RCC 7860 (cell line): ENCODE measurements at regions not wholly inside any gene's neighbourhood (a gene's known extent, or its start where the extent isn't known, plus 50 kb on each side); places are given as distances from the start of the nearest gene placed in this dataset.
"Not testable (repeated sequence)": the region's sequence is repeated elsewhere in the genome, so short reads cannot be mapped to it uniquely, and the experiment has no call there.

Experiments
- DNase-seq: peaks from one replicate; pipeline ENCODE4 v3.0.0-alpha.2; 2015; ENCODE audit warnings: low spot score
- FAIRE-seq: peaks from 2 replicates; lab custom pipeline; 2012; peaks lifted over from hg19 to GRCh38; lab: Jason Lieb, UNC

- DNase-seq (no peak), FAIRE-seq (no peak)
These were observed 215.1 kb upstream of the PITX2 start for GRCh38 chr4:110837896-110838450.

- FAIRE-seq (no peak), DNase-seq (no peak)
These were observed 217.4 kb upstream of the PITX2 start for GRCh38 chr4:110840221-110840654.

- no peak for DNase-seq
- FAIRE-seq, result no peak
These were observed 225.9 kb upstream of the PITX2 start for GRCh38 chr4:110848787-110849186.

GRCh38 chr4:110849461-110849860, 226.6 kb upstream of the PITX2 start:
- FAIRE-seq, result no peak

GRCh38 chr4:110850461-110851442, 227.9 kb upstream of the PITX2 start:
- DNase-seq (no peak), FAIRE-seq (no peak)

More at GRCh38 chr4:110849461-110849860, 226.6 kb upstream of the PITX2 start:
- no peak for DNase-seq

GRCh38 chr4:110851989-110852388, 229.1 kb upstream of the PITX2 start:
- FAIRE-seq (no peak), DNase-seq (no peak)

GRCh38 chr4:110852793-110853192, 229.9 kb upstream of the PITX2 start:
- FAIRE-seq (no peak), DNase-seq (no peak)

GRCh38 chr4:110853242-110853641, 230.4 kb upstream of the PITX2 start:
- DNase-seq (no peak), FAIRE-seq (no peak)

GRCh38 chr4:110854021-110854678, 231.3 kb upstream of the PITX2 start:
- peak; percentile 30 for FAIRE-seq
- peak; percentile 44 for DNase-seq

GRCh38 chr4:110860125-110860524, 237.2 kb upstream of the PITX2 start:
- DNase-seq (no peak), FAIRE-seq (no peak)

- FAIRE-seq, result no peak
These were observed 238.0 kb upstream of the PITX2 start for GRCh38 chr4:110860901-110861300.

GRCh38 chr4:110865611-110866259, 242.9 kb upstream of the PITX2 start:
- FAIRE-seq (peak; percentile 91), DNase-seq (peak; percentile 43)

More at GRCh38 chr4:110860901-110861300, 238.0 kb upstream of the PITX2 start:
- no peak for DNase-seq

- no peak for FAIRE-seq
- no peak for DNase-seq
These were observed 244.5 kb upstream of the PITX2 start for GRCh38 chr4:110867251-110867960.

GRCh38 chr4:110867981-110868720, 245.3 kb upstream of the PITX2 start:
- FAIRE-seq (no peak), DNase-seq (no peak)

GRCh38 chr4:110869114-110869513, 246.2 kb upstream of the PITX2 start:
- peak; percentile 68 for FAIRE-seq
- DNase-seq, result peak; percentile 38

GRCh38 chr4:110869862-110870572, 247.1 kb upstream of the PITX2 start:
- no peak for DNase-seq
- FAIRE-seq, result peak; percentile 26

- FAIRE-seq, DNase-seq: not testable (repeated sequence)
These were observed 253.3 kb upstream of the PITX2 start for GRCh38 chr4:110876214-110876613.

- no peak for DNase-seq
These were observed 254.0 kb upstream of the PITX2 start for GRCh38 chr4:110876866-110877265.

GRCh38 chr4:110877778-110878370, 255.0 kb upstream of the PITX2 start:
- FAIRE-seq (no peak), DNase-seq (no peak)

More at GRCh38 chr4:110876866-110877265, 254.0 kb upstream of the PITX2 start:
- no peak for FAIRE-seq
